AG10803 (cell line): ENCODE measurements at regions not wholly inside any gene's neighbourhood (a gene's known extent, or its start where the extent isn't known, plus 50 kb on each side); places are given as distances from the start of the nearest gene placed in this dataset.
A peak's percentile ranks its signal among the peaks of the same experiment; 100 is the strongest.

Source experiments
- DNase-seq: peaks from one replicate; pipeline ENCODE4 v3.0.0; 2010; ENCODE audit warnings: low read depth
- H3K4me3 ChIP-seq: 2 replicates; pipeline ENCODE4 v1.5.1; 2011; ENCODE audit warnings: mild to moderate bottlenecking, low read length, control low read depth
- CTCF ChIP-seq: conservative IDR thresholded peaks from 2 replicates; pipeline ENCODE4 v1.5.1; 2011; ENCODE audit warnings: mild to moderate bottlenecking, low read length, control low read depth, inconsistent platforms

GRCh38 chr3:71885006-71885405, 100.1 kb upstream of the PROK2 start:
- no peak overlapping the region for H3K4me3 ChIP-seq
- no peak for DNase-seq
- TF ChIP-seq CTCF: no peak

- TF ChIP-seq CTCF: no peak
- DNase-seq: no peak
- no peak overlapping the region for H3K4me3 ChIP-seq
Measured at GRCh38 chr3:71881732-71882131, 96.8 kb upstream of the PROK2 start.

- H3K4me3 ChIP-seq: no peak overlapping the region
- DNase-seq: no peak
- TF ChIP-seq CTCF: no peak
Measured at GRCh38 chr3:71881041-71881440, 96.1 kb upstream of the PROK2 start.

- no peak for TF ChIP-seq CTCF
- no peak overlapping the region for H3K4me3 ChIP-seq
- no peak for DNase-seq
Measured at GRCh38 chr3:71879089-71879488, 94.1 kb upstream of the PROK2 start.

- no peak for TF ChIP-seq CTCF
- no peak for DNase-seq
- no peak overlapping the region for H3K4me3 ChIP-seq
Measured at GRCh38 chr3:71876135-71877105, 91.5 kb upstream of the PROK2 start.

GRCh38 chr3:71875461-71875947, 90.6 kb upstream of the PROK2 start:
- peak; percentile 93 for TF ChIP-seq CTCF
- H3K4me3 ChIP-seq: no peak overlapping the region
- peak; percentile 66 for DNase-seq

GRCh38 chr3:71874618-71875017, 89.7 kb upstream of the PROK2 start:
- TF ChIP-seq CTCF: no peak
- H3K4me3 ChIP-seq: no peak overlapping the region
- DNase-seq: no peak
